ENCODE measurements at regions not wholly inside any gene's neighbourhood (a gene's known extent, or its start where the extent isn't known, plus 50 kb on each side); places are given as distances from the start of the nearest gene placed in this dataset.
A peak's percentile ranks its signal among the peaks of the same experiment; 100 is the strongest.

DNA sequence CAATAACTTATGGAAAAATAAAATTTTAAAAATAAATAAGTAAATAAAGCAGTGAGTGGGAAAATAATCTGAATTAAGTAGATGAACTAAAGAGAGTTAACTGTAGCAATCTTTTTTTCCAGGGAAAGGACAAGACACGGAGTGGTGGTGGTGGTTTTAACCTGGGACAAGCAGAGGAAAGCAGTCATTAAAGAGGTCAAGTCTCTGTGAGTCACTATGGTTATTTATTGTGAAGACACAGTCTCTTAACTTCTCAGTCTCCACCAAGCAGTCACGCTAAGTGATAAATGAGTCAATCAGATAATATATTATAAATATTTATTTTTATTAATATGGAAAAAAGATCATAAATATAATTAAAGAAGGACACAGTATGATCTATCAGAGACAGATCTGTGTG lies 228.1 kb upstream of the MEOX2 start:
- H3K4me3 ChIP-seq, result no peak overlapping the region
- H3K27me3 ChIP-seq, result no peaks in the 10 kb centered on the region
- TF ChIP-seq Cebpa-rat (IDR thresholded peaks at IDR 0.05), result no peak
- no peaks in the 10 kb centered on the region for H3K36me3 ChIP-seq
- peaks cover 0 to 4% (median 0%) of the 10 kb centered on the region in 11 experiments; a peak in 1 of 22 replicates for H3K9me3 ChIP-seq (replicated peaks in 1 of 11)
- no peaks in the 10 kb centered on the region for H4K20me1 ChIP-seq
- peaks cover 14 to 35% (median 27%) of the 10 kb centered on the region in 10 experiments for H3K4me1 ChIP-seq
- H3K9ac ChIP-seq, result no peak overlapping the region
- no peak overlapping the region for H3K4me2 ChIP-seq
- H3K27ac ChIP-seq, result no peak overlapping the region

DNA sequence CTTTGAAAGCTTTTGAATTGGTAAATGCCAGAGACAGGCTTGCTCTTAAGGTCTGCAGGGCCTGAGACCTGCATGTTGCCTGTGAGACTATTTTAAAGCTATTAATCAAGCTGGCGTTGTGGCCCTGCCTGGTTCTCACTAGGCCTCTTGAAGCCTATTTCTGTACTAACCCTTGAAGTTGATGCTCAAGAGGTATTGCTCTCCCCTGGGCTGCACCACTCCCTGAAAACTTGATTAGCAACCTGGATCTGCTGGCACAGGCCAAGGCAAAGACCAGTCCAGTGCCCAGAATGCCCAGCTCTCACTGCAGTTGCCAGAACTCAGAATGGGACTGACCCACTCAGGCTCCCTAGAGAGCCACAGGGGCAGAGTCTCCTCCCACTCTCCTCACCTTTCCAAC lies 220.0 kb upstream of the MEOX2 start:
- Histone ChIP-seq H3K9ac (no peak overlapping the region), H3K4me1 (peaks cover 0 to 19% (median 0%) of the 10 kb centered on the region in 10 experiments; a peak in 5 of 20 replicates), H3K27ac (no peak overlapping the region), H3K9me3 (replicated peaks in 1 of 11) (no peaks in the 10 kb centered on the region), H4K20me1 (no peaks in the 10 kb centered on the region), H3K36me3 (no peaks in the 10 kb centered on the region), H3K27me3 (no peaks in the 10 kb centered on the region), H3K4me3 (no peak overlapping the region), H3K4me2 (no peak overlapping the region)
- no peak for TF ChIP-seq Cebpa-rat (IDR thresholded peaks at IDR 0.05)

DNA sequence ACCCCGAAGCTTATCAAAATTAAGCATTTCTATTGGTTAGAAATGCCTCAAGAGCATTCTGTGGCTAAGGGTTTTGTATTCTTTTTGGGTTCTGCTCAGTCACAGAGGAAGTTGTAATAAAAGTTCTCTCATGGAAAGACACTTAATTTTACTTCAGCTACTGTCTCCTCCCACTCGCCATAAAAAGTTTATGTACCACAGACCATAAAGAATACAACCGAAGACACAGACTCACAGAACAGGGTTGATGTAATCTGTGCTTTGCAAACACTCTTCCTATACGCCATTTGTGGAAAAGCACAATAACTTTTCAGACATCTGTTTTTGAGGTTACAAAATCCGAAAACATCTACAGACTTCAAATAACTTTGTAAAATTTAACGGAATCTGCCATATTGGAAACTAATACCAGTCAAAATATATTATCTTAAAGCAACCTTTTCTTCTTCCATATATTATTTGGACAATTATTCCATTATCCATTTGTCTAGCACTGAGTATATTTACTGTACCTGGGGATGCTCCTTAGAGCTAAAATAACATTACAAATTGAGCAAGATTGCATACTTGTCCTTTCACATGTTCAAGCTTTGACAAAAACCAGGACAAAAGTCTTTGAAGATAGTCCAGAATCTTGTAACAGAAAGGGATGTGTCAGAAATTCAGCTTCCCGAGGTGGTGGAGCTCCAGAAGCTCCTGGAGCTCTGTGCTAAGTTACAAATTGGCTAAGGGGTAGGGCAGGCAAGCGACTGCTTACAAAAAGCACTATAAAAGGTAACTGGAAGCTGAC lies 219.0 kb upstream of the MEOX2 start:
- Histone ChIP-seq H3K9me3 (replicated peaks in 1 of 11) (no peaks in the 10 kb centered on the region), H4K20me1 (no peaks in the 10 kb centered on the region), H3K4me1 (peaks cover 0 to 19% (median 0%) of the 10 kb centered on the region in 10 experiments; a peak in 5 of 20 replicates), H3K4me3 (no peak overlapping the region), H3K27me3 (no peaks in the 10 kb centered on the region), H3K36me3 (no peaks in the 10 kb centered on the region), H3K9ac (no peak overlapping the region), H3K27ac (no peak overlapping the region), H3K4me2 (no peak overlapping the region)
- TF ChIP-seq Cebpa-rat (IDR thresholded peaks at IDR 0.05), result no peak

DNA sequence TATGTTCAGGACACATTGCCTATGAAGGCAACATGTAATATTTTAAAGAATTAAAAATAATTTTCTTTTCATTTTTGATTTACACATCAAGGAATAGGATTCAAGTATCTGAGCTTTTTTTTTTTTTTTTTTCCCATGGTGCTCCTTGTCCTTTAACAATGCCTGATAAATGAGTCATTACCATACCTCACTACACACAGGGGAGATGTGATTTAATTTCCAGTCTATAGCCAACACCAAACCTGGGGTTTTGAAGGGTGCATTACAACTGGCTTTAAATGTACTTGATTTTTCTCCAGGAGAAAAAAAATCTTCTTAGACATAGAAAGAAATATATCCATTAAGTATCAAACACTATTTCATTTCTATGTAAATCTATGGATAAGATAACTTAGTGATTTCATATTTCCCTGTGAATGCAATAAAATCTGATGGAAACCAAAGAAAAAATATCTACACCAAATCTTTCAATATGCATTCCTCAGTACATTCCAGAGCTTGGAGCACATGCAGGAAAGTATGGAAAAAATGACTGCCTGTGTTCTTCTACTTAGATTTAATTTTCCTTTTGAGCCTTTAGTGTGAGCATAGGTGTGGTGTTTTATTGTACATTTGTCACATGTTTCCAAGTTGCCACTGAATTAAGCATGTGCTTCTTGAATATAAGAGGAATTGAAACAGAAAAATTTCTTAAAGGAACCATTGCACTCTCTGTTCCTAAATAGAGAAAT lies 204.8 kb upstream of the MEOX2 start:
- Histone ChIP-seq H3K27me3 (no peaks in the 10 kb centered on the region), H3K4me1 (peaks cover 0 to 25% (median 7%) of the 10 kb centered on the region in 10 experiments; a peak in 12 of 20 replicates), H3K9me3 (replicated peaks in 1 of 11) (peaks cover 0 to 3% (median 0%) of the 10 kb centered on the region in 11 experiments; a peak in 1 of 22 replicates), H3K36me3 (no peaks in the 10 kb centered on the region), H3K27ac (no peak overlapping the region; a peak in 1 of 22 replicates), H3K9ac (no peak overlapping the region), H3K4me3 (no peak overlapping the region), H3K4me2 (peak overlapping the region in 2 of 11 experiments; percentile 42 to 58; a peak in 3 of 22 replicates), H4K20me1 (no peaks in the 10 kb centered on the region)
- TF ChIP-seq Cebpa-rat (IDR thresholded peaks at IDR 0.05), result no peak

DNA sequence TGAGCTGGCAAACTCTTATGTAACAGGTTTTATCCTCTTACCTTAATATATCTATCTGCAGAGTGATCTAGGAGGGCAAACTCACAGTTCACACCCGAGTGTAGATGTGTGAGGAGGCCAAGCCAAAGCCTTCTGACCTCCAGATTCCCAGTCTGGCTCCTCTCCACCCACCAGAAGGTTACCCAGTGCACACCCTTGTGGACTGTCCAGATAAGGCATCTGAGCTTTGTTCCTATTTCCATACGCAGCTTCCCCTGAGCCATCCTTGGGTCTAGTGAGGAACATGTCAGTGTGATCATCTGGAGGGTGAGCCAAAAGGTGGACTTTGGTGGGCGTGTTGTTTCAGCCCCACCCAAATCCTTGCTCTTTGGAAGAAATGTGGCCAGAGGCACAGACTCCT lies 203.0 kb upstream of the MEOX2 start:
- Histone ChIP-seq H4K20me1 (no peaks in the 10 kb centered on the region), H3K4me2 (0 out of 22 replicates have a peak overlapping the region, but pooled peaks of 1 of the 11 experiments have one; percentile 9), H3K36me3 (no peaks in the 10 kb centered on the region), H3K4me3 (no peak overlapping the region), H3K9ac (no peak overlapping the region), H3K27me3 (no peaks in the 10 kb centered on the region), H3K9me3 (replicated peaks in 1 of 11) (peaks cover 0 to 2% (median 0%) of the 10 kb centered on the region in 11 experiments; a peak in 1 of 22 replicates), H3K4me1 (peaks cover 8 to 34% (median 20%) of the 10 kb centered on the region in 10 experiments; a peak in 18 of 20 replicates), H3K27ac (no peak overlapping the region)
- TF ChIP-seq Cebpa-rat (IDR thresholded peaks at IDR 0.05), result no peak

DNA sequence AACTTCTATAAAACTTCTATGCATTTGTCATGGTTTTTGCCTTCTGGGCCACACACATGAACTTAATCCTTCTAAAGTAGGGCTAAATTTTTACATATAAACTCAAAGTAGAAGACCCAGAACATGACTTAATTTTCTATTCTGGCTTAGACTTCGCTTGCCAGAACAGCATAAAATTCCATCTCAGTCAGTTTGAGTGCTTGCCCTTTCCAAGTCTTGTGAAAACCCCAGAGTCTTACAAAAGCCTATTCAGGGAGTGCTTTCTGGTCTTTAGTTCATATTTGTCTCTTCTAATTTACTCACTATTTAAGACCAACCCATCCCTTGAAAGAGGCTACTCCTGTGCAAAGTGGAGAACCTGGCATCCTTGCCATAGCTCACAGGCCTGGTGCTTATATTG lies 201.6 kb upstream of the MEOX2 start:
- H3K9ac ChIP-seq, result no peak overlapping the region
- H3K27me3 ChIP-seq, result no peaks in the 10 kb centered on the region
- H3K4me1 ChIP-seq, result peaks cover 8 to 34% (median 20%) of the 10 kb centered on the region in 10 experiments; a peak in 18 of 20 replicates
- H3K9me3 ChIP-seq (replicated peaks in 1 of 11), result no peaks in the 10 kb centered on the region
- no peak overlapping the region for H3K27ac ChIP-seq
- H3K4me2 ChIP-seq, result no peak overlapping the region
- no peaks in the 10 kb centered on the region for H4K20me1 ChIP-seq
- no peaks in the 10 kb centered on the region for H3K36me3 ChIP-seq
- no peak overlapping the region for H3K4me3 ChIP-seq
- no peak for TF ChIP-seq Cebpa-rat (IDR thresholded peaks at IDR 0.05)

DNA sequence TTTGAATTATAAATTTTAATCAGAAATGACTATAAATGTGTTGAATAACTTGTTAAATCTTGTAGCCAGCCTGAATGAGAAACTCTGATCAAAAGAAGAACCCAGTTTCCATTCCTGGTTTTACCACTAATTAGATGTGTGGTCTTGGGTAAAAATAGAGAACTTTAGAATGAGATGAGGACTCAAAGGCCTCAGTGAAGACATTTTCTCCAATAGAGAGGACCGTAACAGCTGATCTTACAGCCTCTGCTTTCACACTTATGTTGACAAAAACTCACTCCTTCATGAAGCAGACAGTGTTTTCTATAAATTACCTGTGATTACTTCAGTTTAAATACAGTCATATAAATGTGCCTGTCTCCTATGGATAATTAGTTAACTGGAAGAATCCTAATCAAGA lies 200.1 kb upstream of the MEOX2 start:
- Histone ChIP-seq H3K9me3 (replicated peaks in 1 of 11) (peaks cover 0 to 10% (median 5%) of the 10 kb centered on the region in 11 experiments; a peak in 13 of 22 replicates), H3K27ac (no peak overlapping the region), H3K36me3 (no peaks in the 10 kb centered on the region), H3K27me3 (no peaks in the 10 kb centered on the region), H3K9ac (no peak overlapping the region), H3K4me1 (peaks cover 8 to 27% (median 18%) of the 10 kb centered on the region in 10 experiments; a peak in 18 of 20 replicates), H3K4me3 (no peak overlapping the region), H3K4me2 (peak overlapping the region in 6 of 11 experiments; percentile 7 to 42 (median 24); a peak in 6 of 22 replicates), H4K20me1 (no peaks in the 10 kb centered on the region)
- TF ChIP-seq Cebpa-rat (IDR thresholded peaks at IDR 0.05), result no peak

DNA sequence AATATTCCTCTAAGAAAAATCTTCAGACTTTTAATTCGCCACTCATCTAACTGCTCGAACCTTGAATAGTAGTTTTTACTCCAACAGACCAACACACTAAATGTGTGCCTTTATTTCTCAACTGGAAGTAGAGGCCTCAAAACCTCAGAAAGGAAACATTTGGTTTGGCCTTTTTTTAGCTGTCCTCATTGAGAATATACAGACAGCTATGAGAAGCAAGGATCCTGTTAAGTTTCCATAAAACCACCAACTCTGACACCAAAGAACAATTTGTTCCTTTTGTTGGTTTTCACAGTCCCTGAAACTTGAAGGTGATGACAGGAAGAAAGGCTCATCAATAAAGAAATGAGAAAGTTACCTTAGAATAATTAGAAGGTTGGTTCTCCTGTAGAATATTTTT lies 199.2 kb upstream of the MEOX2 start:
- Histone ChIP-seq H3K36me3 (no peaks in the 10 kb centered on the region), H3K27ac (no peak overlapping the region; a peak in 1 of 22 replicates)
- no peak for TF ChIP-seq Cebpa-rat (IDR thresholded peaks at IDR 0.05)

DNA sequence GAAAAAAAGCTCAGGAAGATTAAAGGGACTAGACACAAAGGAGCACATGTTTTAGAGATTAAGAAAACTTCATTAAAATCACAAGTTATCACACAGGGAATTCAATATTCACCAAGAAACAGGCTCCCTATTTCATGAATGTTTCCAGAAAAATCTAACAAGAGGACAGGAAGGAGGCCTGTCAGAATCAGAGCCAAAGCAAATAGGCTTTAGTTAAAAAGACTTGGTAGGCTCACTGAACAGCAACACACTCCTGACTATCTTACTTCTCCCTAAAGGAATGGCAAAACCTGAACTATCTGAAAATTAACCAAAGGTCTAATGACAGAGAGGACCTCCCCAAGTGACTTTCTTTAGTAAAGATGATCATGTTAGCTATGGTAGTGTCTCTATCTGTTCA lies 188.3 kb upstream of the MEOX2 start:
- no peak for TF ChIP-seq Cebpa-rat (IDR thresholded peaks at IDR 0.05)
- no peak overlapping the region for H3K27ac ChIP-seq
- no peaks in the 10 kb centered on the region for H3K27me3 ChIP-seq
- H3K9ac ChIP-seq, result no peak overlapping the region
- no peak overlapping the region for H3K4me2 ChIP-seq
- no peak overlapping the region for H3K4me3 ChIP-seq
- H3K36me3 ChIP-seq, result no peaks in the 10 kb centered on the region
- H3K9me3 ChIP-seq (replicated peaks in 1 of 11), result peaks cover 0 to 3% (median 0%) of the 10 kb centered on the region in 11 experiments; a peak in 1 of 22 replicates
- H3K4me1 ChIP-seq, result no peaks in the 10 kb centered on the region
- H4K20me1 ChIP-seq, result no peaks in the 10 kb centered on the region

More for the DNA sequence above, 199.2 kb upstream of the MEOX2 start:
- Histone ChIP-seq H3K4me1 (peaks cover 8 to 26% (median 18%) of the 10 kb centered on the region in 10 experiments; a peak in 18 of 20 replicates), H3K27me3 (no peaks in the 10 kb centered on the region), H3K9me3 (replicated peaks in 1 of 11) (peaks cover 3 to 14% (median 9%) of the 10 kb centered on the region in 11 experiments; a peak in 18 of 22 replicates), H4K20me1 (no peaks in the 10 kb centered on the region), H3K4me3 (no peak overlapping the region), H3K4me2 (peak overlapping the region in 10 of 11 experiments; percentile 38 to 58 (median 53); a peak in 18 of 22 replicates), H3K9ac (no peak overlapping the region)

Measured in BLaER1 treated with 17β-estradiol and CSF1 and Interleukin-3, amounts not matched to agents 10 nM and 100 nM (cell line).